ENCODE measurements at regions not wholly inside any gene's neighbourhood (a gene's known extent, or its start where the extent isn't known, plus 50 kb on each side); places are given as distances from the start of the nearest gene placed in this dataset.

DNA sequence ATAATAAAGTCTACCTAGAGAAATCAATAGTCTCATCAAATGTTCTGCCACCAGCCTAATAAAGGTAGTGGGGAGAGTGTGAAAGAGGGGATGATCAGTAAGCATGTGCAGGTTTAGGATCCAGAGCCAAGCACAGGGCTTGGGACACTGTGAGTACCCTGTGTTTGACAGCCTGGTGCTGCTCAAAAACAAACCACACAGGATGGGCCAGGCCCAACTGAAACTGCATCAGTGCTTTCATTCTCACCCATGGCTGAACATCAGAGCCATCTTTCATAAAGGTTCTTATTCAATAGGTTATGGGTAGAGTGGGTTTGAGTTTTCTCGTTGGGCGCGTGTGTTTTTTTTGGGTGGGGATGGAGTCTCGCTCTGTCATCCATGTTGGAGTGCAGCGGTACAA lies 87.3 kb upstream of the NHSL1 start:
- no peak for DNase-seq (ENCODE audit: low read depth)
- H3K4me3 ChIP-seq (ENCODE audit: low read depth, low read length) = no peak overlapping the region
- in situ Hi-C loops (cut with HindIII; ENCODE audit: low sequenced_read_pairs) = no loop called here
- TF ChIP-seq CTCF (IDR thresholded peaks at IDR 0.05; ENCODE audit: low read depth, low read length, missing control alignments) = no peak

DNA sequence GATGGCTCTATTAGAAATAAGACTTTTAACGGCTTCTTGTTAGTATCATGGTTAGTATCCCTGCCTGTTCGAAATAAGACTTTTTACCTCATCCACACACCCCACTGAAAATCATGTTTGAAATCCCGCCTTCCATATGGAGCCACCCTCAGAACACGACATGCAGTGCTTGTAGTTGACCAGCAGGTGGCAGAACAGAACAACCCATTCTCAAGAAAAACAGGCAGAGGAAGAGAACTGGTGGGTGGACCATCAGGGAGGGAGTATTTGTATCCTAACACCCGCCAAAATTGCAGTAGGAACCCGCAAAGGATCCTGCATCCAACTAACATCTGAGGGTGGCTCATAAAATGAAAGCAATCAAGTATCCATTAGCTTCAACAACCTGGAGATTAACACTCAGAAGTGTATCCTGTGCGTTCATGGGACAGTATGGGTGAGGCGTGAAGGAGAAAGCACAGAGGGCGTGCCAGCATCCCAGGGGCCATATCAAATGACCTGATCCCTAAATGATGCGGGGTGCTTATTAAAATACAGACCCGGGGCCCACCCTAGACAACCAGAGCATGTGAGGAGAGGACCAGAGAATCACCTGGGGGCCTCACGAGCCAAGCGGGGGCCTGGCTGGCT lies 89.6 kb upstream of the NHSL1 start:
- peak; percentile 77 for DNase-seq (ENCODE audit: low read depth)
- in situ Hi-C loops (cut with HindIII; ENCODE audit: low sequenced_read_pairs) = no loop called here
- peak; percentile 96 for TF ChIP-seq CTCF (IDR thresholded peaks at IDR 0.05; ENCODE audit: low read depth, low read length, missing control alignments)

DNA sequence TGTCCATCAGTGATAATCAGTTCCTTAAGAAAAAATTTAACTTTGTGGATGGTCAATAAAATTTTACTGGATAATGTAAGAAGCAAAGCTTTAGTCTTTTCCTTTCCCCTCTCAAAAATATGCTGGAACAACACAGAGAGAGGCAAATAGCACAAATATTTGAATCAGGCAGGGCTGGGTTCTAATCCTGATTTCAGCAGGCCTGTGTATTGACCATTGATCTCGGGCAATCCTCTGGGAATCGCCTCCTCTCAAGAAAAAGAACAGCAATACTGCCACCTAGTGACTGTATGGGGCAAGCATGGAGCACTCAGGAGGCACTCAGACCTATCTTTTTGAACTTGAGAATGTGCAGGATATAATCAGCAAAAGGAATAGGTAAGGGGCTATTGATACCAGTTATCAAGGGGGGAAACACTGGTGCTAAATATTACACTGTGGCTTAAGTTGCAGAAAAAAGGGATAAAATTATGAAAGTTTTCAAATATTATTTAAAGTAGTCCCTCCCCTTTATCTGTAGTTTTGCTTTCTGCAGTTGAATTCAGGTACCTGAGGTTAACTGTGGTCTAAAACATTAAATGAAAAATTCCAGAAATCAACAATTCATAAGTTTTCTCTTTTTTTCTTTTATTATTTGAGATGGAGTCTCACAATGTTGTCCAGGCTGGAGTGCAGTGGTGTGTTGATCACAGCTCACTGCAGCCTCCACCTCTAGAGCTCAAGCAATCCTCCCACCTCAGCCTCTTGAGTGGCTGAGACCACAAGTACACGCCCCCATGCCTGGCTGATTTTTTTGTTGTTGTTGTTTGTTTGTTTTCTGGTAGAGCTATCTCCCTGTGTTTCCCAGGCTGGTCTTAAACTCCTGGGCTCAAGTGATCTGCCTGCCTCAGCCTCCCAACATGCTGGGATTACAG lies 91.8 kb upstream of the NHSL1 start:
- DNase-seq (ENCODE audit: low read depth) = peak; percentile 75
- TF ChIP-seq CTCF (IDR thresholded peaks at IDR 0.05; ENCODE audit: low read depth, low read length, missing control alignments) = peak; percentile 91
- no peak overlapping the region for H3K4me3 ChIP-seq (ENCODE audit: low read depth, low read length)
- in situ Hi-C loops (cut with HindIII; ENCODE audit: low sequenced_read_pairs) = loop anchor here (5.0 kb wide), 1 partner anchor 176 kb away; no protein-coding TSS in a partner anchor

More for the DNA sequence above, 89.6 kb upstream of the NHSL1 start:
- H3K4me3 ChIP-seq (ENCODE audit: low read depth, low read length) = no peak overlapping the region

DNA sequence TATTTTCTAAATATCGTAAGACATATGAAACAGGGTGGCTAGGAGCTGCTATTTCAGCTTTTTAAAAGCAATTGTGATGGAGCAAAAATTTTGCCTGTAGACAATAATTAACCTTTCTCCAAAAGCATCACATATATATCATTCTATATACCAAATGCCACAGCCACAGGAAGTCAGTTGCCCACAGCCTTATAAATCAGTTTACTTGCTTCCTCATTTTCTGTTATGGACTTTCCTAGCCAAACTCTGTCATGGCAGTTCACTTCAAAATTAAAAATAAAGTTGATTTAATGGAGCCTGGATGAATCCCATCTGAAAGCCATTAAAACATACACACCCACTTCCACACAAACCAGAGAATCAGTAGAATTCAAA lies 93.4 kb upstream of the NHSL1 start:
- no peak for DNase-seq (ENCODE audit: low read depth)

GRCh38 chr6:138593124-138593877 lies 94.0 kb upstream of the NHSL1 start:
- TF ChIP-seq CTCF (IDR thresholded peaks at IDR 0.05; ENCODE audit: low read depth, low read length, missing control alignments) = no peak
- peak; percentile 97 for DNase-seq (ENCODE audit: low read depth)
- in situ Hi-C loops (cut with HindIII; ENCODE audit: low sequenced_read_pairs) = loop anchor here (5.0 kb wide), 1 partner anchor 174 kb away; no protein-coding TSS in a partner anchor
- H3K4me3 ChIP-seq (ENCODE audit: low read depth, low read length) = peak overlapping the region; percentile 6

More for the DNA sequence above, 93.4 kb upstream of the NHSL1 start:
- in situ Hi-C loops (cut with HindIII; ENCODE audit: low sequenced_read_pairs) = loop anchor here (5.0 kb wide), 1 partner anchor 175 kb away; no protein-coding TSS in a partner anchor
- no peak for TF ChIP-seq CTCF (IDR thresholded peaks at IDR 0.05; ENCODE audit: low read depth, low read length, missing control alignments)
- peak overlapping the region; percentile 6 for H3K4me3 ChIP-seq (ENCODE audit: low read depth, low read length)

Data from astrocyte of the cerebellum (primary cell).